GM21619 (cell line): ENCODE measurements at regions not wholly inside any gene's neighbourhood (a gene's known extent, or its start where the extent isn't known, plus 50 kb on each side); places are given as distances from the start of the nearest gene placed in this dataset.
"Not testable (repeated sequence)": the region's sequence is repeated elsewhere in the genome, so short reads cannot be mapped to it uniquely, and the experiment has no call there.

ENCODE experiments used
- ATAC-seq: cut with Tn5 transposase; IDR thresholded peaks from one replicate; pipeline ENCODE4 v1.9.1; 2021; ENCODE audit not compliant: unreplicated experiment

- ATAC-seq: not testable (repeated sequence)
Measured at GRCh38 chr3:143175940-143176894, 56.6 kb downstream of the CHST2 start.

- ATAC-seq: peak; percentile 63
Measured at GRCh38 chr3:143177965-143178364, 58.4 kb downstream of the CHST2 start.

GRCh38 chr3:143178775-143179548 lies 59.4 kb downstream of the CHST2 start:
- ATAC-seq: not testable (repeated sequence)

- ATAC-seq: no peak
Measured at GRCh38 chr3:143179603-143180002, 60.0 kb downstream of the CHST2 start.

- not testable (repeated sequence) for ATAC-seq
Measured at GRCh38 chr3:143180860-143181259, 61.3 kb downstream of the CHST2 start.

- ATAC-seq: not testable (repeated sequence)
Measured at GRCh38 chr3:143181977-143182376, 62.4 kb downstream of the CHST2 start.

GRCh38 chr3:143182866-143183664 lies 63.5 kb downstream of the CHST2 start:
- no peak for ATAC-seq

GRCh38 chr3:143183665-143183964 lies 64.0 kb downstream of the CHST2 start:
- no peak for ATAC-seq

GRCh38 chr3:143184099-143184498 lies 64.5 kb downstream of the CHST2 start:
- ATAC-seq: no peak

GRCh38 chr3:143185401-143185800 lies 65.8 kb downstream of the CHST2 start:
- no peak for ATAC-seq

- no peak for ATAC-seq
Measured at GRCh38 chr3:143187111-143187510, 67.5 kb downstream of the CHST2 start.

GRCh38 chr3:143188881-143189280 lies 69.3 kb downstream of the CHST2 start:
- ATAC-seq: no peak

- ATAC-seq: no peak
Measured at GRCh38 chr3:143190101-143190500, 70.5 kb downstream of the CHST2 start.

GRCh38 chr3:143192193-143192592 lies 72.6 kb downstream of the CHST2 start:
- no peak for ATAC-seq

- no peak for ATAC-seq
Measured at GRCh38 chr3:143200001-143200924, 80.7 kb downstream of the CHST2 start.

GRCh38 chr3:143201045-143201444 lies 81.5 kb downstream of the CHST2 start:
- no peak for ATAC-seq

- no peak for ATAC-seq
Measured at GRCh38 chr3:143201870-143202752, 82.5 kb downstream of the CHST2 start.

GRCh38 chr3:143203142-143203541 lies 83.6 kb downstream of the CHST2 start:
- no peak for ATAC-seq

GRCh38 chr3:143203848-143204247 lies 84.3 kb downstream of the CHST2 start:
- ATAC-seq: no peak
